Naive thymus-derived CD4-positive, alpha-beta T cell (primary cell): ENCODE measurements at regions not wholly inside any gene's neighbourhood (a gene's known extent, or its start where the extent isn't known, plus 50 kb on each side); places are given as distances from the start of the nearest gene placed in this dataset.

ENCODE experiments used
- ATAC-seq: fragments of 150-1000 bp; cut with Tn5 transposase; 2 replicates; pipeline ENCODE4 v1.10.0; 2021; ENCODE audit warnings: mild to moderate bottlenecking, moderate library complexity
- CTCF ChIA-PET: fragments of 350-600 bp; sonication (Branson Sonifier 250); formaldehyde crosslinking; loops from one replicate; lab custom pipeline; 2021; ENCODE audit warnings: antibody characterized with exemption; lab: Charles Lee
- POLR2A ChIA-PET: fragments of 350-600 bp; sonication (Branson Sonifier 250); formaldehyde crosslinking; loops from one replicate; lab custom pipeline; 2021; ENCODE audit warnings: antibody characterized with exemption, inconsistent platforms; lab: Charles Lee
- DNase-seq, 9 donors: peaks; one replicate each; pipeline versions ENCODE4 v3.0.0 to v3.0.0-alpha.2; 2020 to 2022; ENCODE audit warnings: mixed read lengths in 1 of 9
- H3K27ac ChIP-seq: one replicate; pipeline ENCODE4 v1.7.0; 2013; ENCODE audit warnings: mild to moderate bottlenecking, low read depth, low read length, moderate library complexity
- H3K27me3 ChIP-seq, 2 donors: one replicate each; pipeline ENCODE4 v1.7.0; 2013; ENCODE audit warnings: low read length in 2 of 2, mild to moderate bottlenecking in 2 of 2, moderate library complexity in 2 of 2; ENCODE audit not compliant: control insufficient read depth in 2 of 2, insufficient read depth in 2 of 2
- H3K36me3 ChIP-seq, 3 experiments: 1 replicate in 2 of 3; 2 replicates in 1 of 3; pipeline ENCODE4 v1.7.0; 2013; ENCODE audit warnings: low read length in 3 of 3, mild to moderate bottlenecking in 3 of 3, moderate library complexity in 1 of 3; ENCODE audit not compliant: insufficient read depth in 3 of 3, control insufficient read depth in 2 of 3
- H3K4me1 ChIP-seq, 2 donors: one replicate each; pipeline ENCODE4 v1.7.0; 2013; ENCODE audit warnings: low read length in 2 of 2, mild to moderate bottlenecking in 2 of 2, moderate library complexity in 1 of 2; ENCODE audit not compliant: control insufficient read depth in 2 of 2, insufficient read depth in 2 of 2
- H3K4me3 ChIP-seq: 2 replicates; pipeline ENCODE4 v1.7.0; 2013; ENCODE audit warnings: mild to moderate bottlenecking, low read length
- H3K9me3 ChIP-seq, 3 experiments: 1 replicate in 2 of 3; 2 replicates in 1 of 3; pipeline ENCODE4 v1.7.0; 2013; ENCODE audit warnings: low read length in 3 of 3; ENCODE audit not compliant: control insufficient read depth in 2 of 3
- H3K27ac Mint-ChIP-seq, 9 donors: one replicate each; pipeline ENCODE4 v1.8.0; 2020 to 2022; ENCODE audit warnings: mixed read lengths in 9 of 9, mild to moderate bottlenecking in 8 of 9, moderate library complexity in 5 of 9, inconsistent platforms in 2 of 9
- H3K27me3 Mint-ChIP-seq, 5 donors: one replicate each; pipeline ENCODE4 v1.8.0; 2021 to 2022; ENCODE audit warnings: mixed read lengths in 5 of 5, mild to moderate bottlenecking in 1 of 5
- H3K36me3 Mint-ChIP-seq, 5 donors: one replicate each; pipeline ENCODE4 v1.8.0; 2020 to 2022; ENCODE audit warnings: mixed read lengths in 5 of 5, mild to moderate bottlenecking in 3 of 5, inconsistent platforms in 1 of 5
- H3K4me1 Mint-ChIP-seq, 7 donors: one replicate each; pipeline ENCODE4 v1.8.0; 2020 to 2022; ENCODE audit warnings: mixed read lengths in 7 of 7, mild to moderate bottlenecking in 3 of 7, inconsistent platforms in 1 of 7
- H3K4me3 Mint-ChIP-seq, 10 donors: one replicate each; pipeline ENCODE4 v1.8.0; 2020 to 2022; ENCODE audit warnings: mild to moderate bottlenecking in 10 of 10, mixed read lengths in 10 of 10, moderate library complexity in 6 of 10, inconsistent platforms in 2 of 10
- H3K9me3 Mint-ChIP-seq, 11 donors: one replicate each; pipeline ENCODE4 v1.8.0; 2020 to 2022; ENCODE audit warnings: mixed read lengths in 11 of 11, mild to moderate bottlenecking in 4 of 11, inconsistent platforms in 1 of 11, moderate library complexity in 1 of 11
- intact Hi-C, 2 donors: fragments of 100-400 bp; cut with micrococcal nuclease; formaldehyde crosslinking; loops; one replicate each; pipeline ENCODE4 v1.15.1; 2023

DNA sequence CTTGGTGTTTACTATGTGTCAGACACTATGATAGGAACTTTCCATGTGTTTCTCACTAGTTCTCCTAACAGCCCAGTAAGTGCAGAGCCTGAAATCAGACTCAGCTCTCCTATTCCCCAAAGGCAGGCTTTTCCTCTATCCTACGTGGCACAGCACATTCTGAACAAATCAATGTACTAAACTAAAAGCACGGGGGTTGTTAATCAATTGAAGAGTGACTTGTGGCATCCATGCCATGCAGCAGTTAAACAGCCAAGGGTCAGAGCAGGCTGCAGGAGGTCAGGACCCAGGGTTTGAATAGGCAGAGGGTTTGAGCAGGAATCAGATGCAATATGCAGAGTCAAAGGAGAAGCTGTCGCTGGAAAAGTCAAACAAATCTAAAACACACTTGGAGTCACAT, 289.7 kb upstream of the LDB2 start:
- POLR2A ChIA-PET, result no interaction called here
- DNase-seq (no peak), ATAC-seq (no peak)
- H3K27ac Mint-ChIP-seq, result no peak overlapping the region
- no peaks in the 10 kb centered on the region for H3K36me3 ChIP-seq
- no peaks in the 10 kb centered on the region for H3K4me1 ChIP-seq
- no peak overlapping the region for H3K4me3 ChIP-seq
- peaks cover 0 to 18% (median 7%) of the 10 kb centered on the region in 11 donors for H3K9me3 Mint-ChIP-seq
- H3K27me3 ChIP-seq, result no peaks in the 10 kb centered on the region
- H3K27ac ChIP-seq, result no peak overlapping the region
- CTCF ChIA-PET, result no interaction called here
- intact Hi-C loops, result no loop called here
- H3K4me3 Mint-ChIP-seq, result no peak overlapping the region
- peaks cover 2 to 17% (median 10%) of the 10 kb centered on the region in 5 donors for H3K27me3 Mint-ChIP-seq
- H3K36me3 Mint-ChIP-seq, result peaks cover 0 to 11% (median 0%) of the 10 kb centered on the region in 5 donors
- no peaks in the 10 kb centered on the region for H3K9me3 ChIP-seq
- no peaks in the 10 kb centered on the region for H3K4me1 Mint-ChIP-seq

DNA sequence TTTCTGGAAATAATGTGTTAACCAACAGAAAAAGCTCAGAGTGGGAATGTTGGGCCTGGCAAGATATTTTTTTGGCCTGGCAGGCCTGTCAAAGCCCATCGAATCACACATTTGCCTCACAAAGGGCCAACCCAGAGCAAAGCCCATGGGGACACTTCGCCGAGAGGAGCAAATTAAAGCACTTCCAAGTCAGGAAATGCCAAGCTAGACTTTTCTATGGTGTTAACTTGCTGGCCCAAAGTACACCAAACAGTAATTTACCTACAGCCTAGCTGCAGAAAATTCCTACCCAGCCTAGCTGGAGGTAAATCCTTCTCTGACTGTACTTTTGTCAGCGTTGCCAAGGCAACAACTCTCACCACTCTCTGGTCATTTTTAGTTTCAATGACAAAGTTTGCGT, 288.6 kb upstream of the LDB2 start:
- H3K27ac ChIP-seq, result no peak overlapping the region
- DNase-seq (no peak), ATAC-seq (no peak)
- no peak overlapping the region for H3K4me3 ChIP-seq
- Mint-ChIP-seq H3K9me3 (peaks cover 0 to 18% (median 7%) of the 10 kb centered on the region in 11 donors), H3K36me3 (peaks cover 0 to 11% (median 0%) of the 10 kb centered on the region in 5 donors), H3K27me3 (peaks cover 0 to 17% (median 10%) of the 10 kb centered on the region in 5 donors), H3K4me1 (no peaks in the 10 kb centered on the region), H3K27ac (no peak overlapping the region), H3K4me3 (no peak overlapping the region)
- intact Hi-C loops, result no loop called here
- H3K27me3 ChIP-seq, result no peaks in the 10 kb centered on the region
- POLR2A ChIA-PET, result no interaction called here
- no peaks in the 10 kb centered on the region for H3K4me1 ChIP-seq
- H3K9me3 ChIP-seq, result no peaks in the 10 kb centered on the region
- no peaks in the 10 kb centered on the region for H3K36me3 ChIP-seq
- CTCF ChIA-PET, result no interaction called here

DNA sequence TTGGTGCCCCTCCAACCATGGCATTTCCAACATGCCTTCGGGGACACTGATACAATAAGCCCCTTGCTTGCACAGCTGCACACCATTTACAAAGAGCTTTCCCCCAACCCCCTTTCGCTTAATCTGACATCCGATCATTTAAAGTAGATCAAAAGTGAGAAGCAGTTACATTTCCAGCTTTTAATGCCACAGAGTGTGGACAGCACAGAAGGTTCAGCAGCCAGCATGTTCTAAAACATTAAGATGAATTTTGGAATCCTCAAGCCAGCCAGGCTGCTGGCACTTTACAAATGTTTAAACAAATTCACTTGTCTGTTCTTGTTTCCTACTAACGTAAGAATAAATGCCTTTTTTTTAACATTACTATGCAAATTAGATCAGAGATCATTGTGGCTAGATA, 284.4 kb upstream of the LDB2 start:
- Histone ChIP-seq H3K4me1 (no peaks in the 10 kb centered on the region), H3K36me3 (no peaks in the 10 kb centered on the region), H3K27me3 (no peaks in the 10 kb centered on the region), H3K27ac (no peak overlapping the region), H3K9me3 (no peaks in the 10 kb centered on the region), H3K4me3 (no peak overlapping the region)
- intact Hi-C loops, result no loop called here
- Mint-ChIP-seq H3K9me3 (peaks cover 0 to 6% (median under 1%) of the 10 kb centered on the region in 11 donors), H3K27ac (no peak overlapping the region), H3K27me3 (peaks cover 1 to 21% (median 6%) of the 10 kb centered on the region in 5 donors), H3K4me1 (no peaks in the 10 kb centered on the region), H3K4me3 (no peak overlapping the region), H3K36me3 (peaks cover 0 to 4% (median 0%) of the 10 kb centered on the region in 5 donors)
- ChIA-PET POLR2A (no interaction called here), CTCF (no interaction called here)
- no peak for ATAC-seq
- no peak for DNase-seq

DNA sequence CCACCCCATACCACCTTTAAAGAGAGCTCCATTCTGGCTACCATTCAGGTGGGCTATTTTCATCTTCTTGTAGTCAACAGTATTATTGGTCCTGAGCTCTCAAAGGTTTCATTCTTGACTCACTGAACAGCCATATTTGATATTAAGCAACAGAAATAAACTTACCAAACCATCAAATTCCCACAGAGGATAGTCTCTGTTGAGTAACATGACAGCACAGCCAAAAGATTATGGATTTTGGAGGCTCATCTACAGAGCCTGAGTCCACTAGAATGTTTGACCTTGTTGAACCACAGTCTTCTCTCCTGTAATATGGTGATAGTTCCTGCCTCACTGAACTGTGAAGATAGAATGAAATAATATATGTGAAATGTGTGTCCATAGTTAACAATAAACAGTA, 276.3 kb upstream of the LDB2 start:
- Mint-ChIP-seq H3K9me3 (peaks cover 0 to 7% (median 0%) of the 10 kb centered on the region in 11 donors), H3K27ac (no peak overlapping the region), H3K27me3 (peaks cover 0 to 21% (median 10%) of the 10 kb centered on the region in 5 donors), H3K4me3 (no peak overlapping the region), H3K36me3 (no peaks in the 10 kb centered on the region), H3K4me1 (no peaks in the 10 kb centered on the region)
- intact Hi-C loops, result no loop called here
- no peak overlapping the region for H3K4me3 ChIP-seq
- H3K36me3 ChIP-seq, result no peaks in the 10 kb centered on the region
- H3K27me3 ChIP-seq, result no peaks in the 10 kb centered on the region
- no peaks in the 10 kb centered on the region for H3K4me1 ChIP-seq
- H3K27ac ChIP-seq, result no peak overlapping the region
- ChIA-PET POLR2A (no interaction called here), CTCF (no interaction called here)
- ATAC-seq, result no peak
- no peak for DNase-seq
- H3K9me3 ChIP-seq, result no peaks in the 10 kb centered on the region

DNA sequence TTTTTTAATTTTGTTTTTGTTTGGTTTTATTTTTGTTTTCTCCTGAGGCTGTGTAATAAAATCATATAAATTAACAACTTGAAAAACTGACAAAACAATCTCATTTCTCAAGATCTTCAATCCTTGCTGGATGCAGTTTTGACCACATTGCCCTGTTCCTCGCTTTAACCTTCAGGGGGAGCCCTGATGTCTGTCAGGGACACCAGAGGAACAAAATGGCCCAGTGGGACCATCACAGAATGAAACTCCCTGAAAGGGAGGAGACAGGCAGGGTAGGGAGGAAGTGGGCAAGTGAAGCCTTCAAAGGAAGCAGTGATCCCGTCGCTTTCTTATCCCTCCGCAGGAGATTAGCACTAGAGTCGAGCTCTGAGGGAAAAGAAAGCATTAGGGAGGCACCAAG, 274.9 kb upstream of the LDB2 start:
- H3K4me3 ChIP-seq, result no peak overlapping the region
- POLR2A ChIA-PET, result no interaction called here
- H3K4me1 ChIP-seq, result no peaks in the 10 kb centered on the region
- H3K27me3 ChIP-seq, result no peaks in the 10 kb centered on the region
- CTCF ChIA-PET, result no interaction called here
- ATAC-seq, result no peak
- H3K36me3 ChIP-seq, result no peaks in the 10 kb centered on the region
- no peaks in the 10 kb centered on the region for H3K9me3 ChIP-seq
- H3K36me3 Mint-ChIP-seq, result no peaks in the 10 kb centered on the region
- peaks cover 0 to 2% (median 0%) of the 10 kb centered on the region in 7 donors for H3K4me1 Mint-ChIP-seq
- no peak overlapping the region for H3K27ac Mint-ChIP-seq
- no peak for DNase-seq
- peaks cover 0 to 5% (median 0%) of the 10 kb centered on the region in 11 donors for H3K9me3 Mint-ChIP-seq
- no peak overlapping the region for H3K27ac ChIP-seq
- H3K27me3 Mint-ChIP-seq, result peaks cover 0 to 14% (median 12%) of the 10 kb centered on the region in 5 donors
- no peak overlapping the region for H3K4me3 Mint-ChIP-seq
- intact Hi-C loops, result loop anchor here in 1 of 2 donors (1.0 kb wide), 1 partner anchor 274 kb away; no protein-coding TSS in a partner anchor

DNA sequence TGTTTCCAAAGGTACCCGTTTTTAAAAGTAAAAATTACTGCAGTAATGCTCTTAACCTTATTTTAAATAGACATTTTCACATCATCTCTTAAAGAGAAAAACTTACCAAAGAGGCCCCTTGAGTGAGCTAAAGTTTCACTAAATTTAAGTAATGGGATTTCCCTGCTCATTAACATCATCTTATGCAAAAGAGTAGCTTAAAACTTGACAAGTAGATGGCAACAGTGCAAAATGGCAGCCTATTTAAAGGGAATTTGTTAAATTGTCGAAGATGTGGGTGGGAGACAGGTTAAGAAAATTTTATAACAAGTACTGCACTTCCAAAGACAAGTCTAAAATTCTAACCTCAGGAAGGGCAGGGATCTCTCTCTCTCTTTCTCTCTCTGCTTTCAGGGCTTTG, 271.7 kb upstream of the LDB2 start:
- H3K36me3 Mint-ChIP-seq, result no peaks in the 10 kb centered on the region
- no peak overlapping the region for H3K4me3 Mint-ChIP-seq

DNA sequence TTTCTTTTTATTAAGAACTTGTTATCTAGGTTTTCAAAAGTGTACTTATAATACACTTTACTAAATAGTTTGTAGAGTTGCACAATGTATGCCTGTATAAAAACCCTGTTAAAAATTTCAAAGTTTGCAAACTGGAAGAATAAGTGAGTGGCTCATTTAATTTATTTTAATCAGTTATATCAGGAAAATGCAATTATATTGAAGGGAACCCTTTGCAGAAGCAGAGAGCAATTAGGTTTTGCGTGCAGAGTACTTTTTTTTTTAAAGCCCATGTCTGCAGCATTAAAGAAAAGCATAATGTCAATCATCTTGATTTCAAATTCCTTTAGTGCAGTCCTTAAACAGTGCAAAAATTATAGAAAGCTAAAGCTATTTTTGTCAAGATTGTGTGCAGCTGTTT, 271.3 kb upstream of the LDB2 start:
- ChIA-PET POLR2A (no interaction called here), CTCF (no interaction called here)
- ATAC-seq (no peak), DNase-seq (no peak)
- Histone ChIP-seq H3K4me1 (no peaks in the 10 kb centered on the region), H3K36me3 (no peaks in the 10 kb centered on the region), H3K27ac (no peak overlapping the region), H3K4me3 (no peak overlapping the region), H3K9me3 (no peaks in the 10 kb centered on the region), H3K27me3 (no peaks in the 10 kb centered on the region)
- H3K27ac Mint-ChIP-seq, result no peak overlapping the region
- H3K27me3 Mint-ChIP-seq, result peaks cover 0 to 26% (median 22%) of the 10 kb centered on the region in 5 donors
- peaks cover 0 to 2% (median 0%) of the 10 kb centered on the region in 7 donors for H3K4me1 Mint-ChIP-seq
- peaks cover 0 to 4% (median 0%) of the 10 kb centered on the region in 11 donors for H3K9me3 Mint-ChIP-seq
- intact Hi-C loops, result no loop called here
- no peak overlapping the region for H3K4me3 Mint-ChIP-seq
- no peaks in the 10 kb centered on the region for H3K36me3 Mint-ChIP-seq

More for the DNA sequence above, 271.7 kb upstream of the LDB2 start:
- ChIA-PET CTCF (no interaction called here), POLR2A (no interaction called here)
- Mint-ChIP-seq H3K4me1 (peaks cover 0 to 2% (median 0%) of the 10 kb centered on the region in 7 donors), H3K9me3 (peaks cover 0 to 4% (median 0%) of the 10 kb centered on the region in 11 donors), H3K27ac (no peak overlapping the region), H3K27me3 (peaks cover 0 to 25% (median 21%) of the 10 kb centered on the region in 5 donors)
- DNase-seq (no peak), ATAC-seq (no peak)
- Histone ChIP-seq H3K27me3 (no peaks in the 10 kb centered on the region), H3K4me1 (no peaks in the 10 kb centered on the region), H3K4me3 (no peak overlapping the region), H3K36me3 (no peaks in the 10 kb centered on the region), H3K9me3 (no peaks in the 10 kb centered on the region), H3K27ac (no peak overlapping the region)
- intact Hi-C loops, result no loop called here
